WTC11 (cell line): ENCODE measurements at regions not wholly inside any gene's neighbourhood (a gene's known extent, or its start where the extent isn't known, plus 50 kb on each side); places are given as distances from the start of the nearest gene placed in this dataset.

Experiments used
- ATAC-seq: fragments of 200-7000 bp; cut with Tn5 transposase; 2 replicates; pipeline ENCODE4 v1.10.0; 2021; ENCODE audit warnings: mild to moderate bottlenecking, moderate library complexity
- CTCF ChIA-PET: fragments of 300-600 bp; sonication (Branson Sonifier 250); formaldehyde crosslinking; loops from one replicate; lab custom pipeline; 2021; ENCODE audit warnings: antibody characterized with exemption; lab: Charles Lee
- POLR2A ChIA-PET: fragments of 350-600 bp; sonication (Branson Sonifier 250); formaldehyde crosslinking; loops from one replicate; lab custom pipeline; 2021; ENCODE audit warnings: antibody characterized with exemption; lab: Charles Lee
- DNase-seq: peaks from one replicate; pipeline ENCODE4 v3.0.0; 2021; ENCODE audit warnings: low spot score
- H3K27ac Mint-ChIP-seq: 2 replicates; pipeline ENCODE4 v1.8.0; 2021; ENCODE audit warnings: mixed read lengths
- H3K27me3 Mint-ChIP-seq: 2 replicates; pipeline ENCODE4 v1.8.0; 2021; ENCODE audit warnings: low read depth, mild to moderate bottlenecking, moderate library complexity, mixed read lengths
- H3K36me3 Mint-ChIP-seq: 2 replicates; pipeline ENCODE4 v1.8.0; 2021; ENCODE audit warnings: mixed read lengths
- H3K4me1 Mint-ChIP-seq: 2 replicates; pipeline ENCODE4 v1.8.0; 2022; ENCODE audit warnings: mixed read lengths
- H3K4me3 Mint-ChIP-seq: 2 replicates; pipeline ENCODE4 v1.8.0; 2021; ENCODE audit warnings: mild to moderate bottlenecking, moderate library complexity, mixed read lengths
- H3K9me3 Mint-ChIP-seq: 2 replicates; pipeline ENCODE4 v1.8.0; 2021; ENCODE audit warnings: mixed read lengths
- AR ChIP-seq: fragments of 250-450 bp; sonication (Bioruptor Pico); IDR thresholded peaks from 2 replicates; pipeline ENCODE4 v1.9.0; 2021; ENCODE audit warnings: mild to moderate bottlenecking
- FOXP1 ChIP-seq: sonication (generic); formaldehyde crosslinking; IDR thresholded peaks from 2 replicates; pipeline ENCODE4 v1.8.0; 2022; ENCODE audit warnings: missing genetic modification reagents, mild to moderate bottlenecking, moderate library complexity, borderline replicate concordance
- MXD4 ChIP-seq: fragments of 250-450 bp; sonication (Bioruptor Pico); IDR thresholded peaks from 2 replicates; pipeline ENCODE4 v1.8.0; 2021; ENCODE audit warnings: mild to moderate bottlenecking, moderate library complexity, borderline replicate concordance
- PRDM15 ChIP-seq: sonication (generic); formaldehyde crosslinking; IDR thresholded peaks from 2 replicates; pipeline ENCODE4 v1.8.0; 2022; ENCODE audit warnings: missing genetic modification reagents
- SMAD3 ChIP-seq: sonication (generic); formaldehyde crosslinking; IDR thresholded peaks from 2 replicates; pipeline ENCODE4 v1.8.0; 2022; ENCODE audit warnings: missing genetic modification reagents, mild to moderate bottlenecking, borderline replicate concordance
- ZNF512 ChIP-seq: sonication (generic); formaldehyde crosslinking; IDR thresholded peaks from 2 replicates; pipeline ENCODE4 v1.8.1; 2022; ENCODE audit warnings: missing genetic modification reagents, borderline replicate concordance

GRCh38 chr1:59026472-59026948, 242.7 kb upstream of the JUN start:
- Mint-ChIP-seq H3K4me3 (no peak overlapping the region), H3K27me3 (no peaks in the 10 kb centered on the region; the same call in 1 of the 2 replicates), H3K36me3 (no peaks in the 10 kb centered on the region), H3K27ac (no peak overlapping the region), H3K4me1 (peaks cover 8% of the 10 kb centered on the region), H3K9me3 (0 out of 2 replicates have a peak, but pooled peaks cover 4% of the 10 kb centered on the region)
- ChIA-PET CTCF (no interaction called here), POLR2A (no interaction called here)
- TF ChIP-seq AR (CRISPR knock-in tag), result no peak
- no peak for ATAC-seq
- no peak for DNase-seq

GRCh38 chr1:59027177-59027576, 243.3 kb upstream of the JUN start:
- ATAC-seq, result no peak
- H3K27me3 Mint-ChIP-seq, result no peaks in the 10 kb centered on the region; the same call in 1 of the 2 replicates
- no peak for DNase-seq
- no peak for TF ChIP-seq FOXP1 (CRISPR knock-in tag)
- no peak for TF ChIP-seq ZNF512 (CRISPR knock-in tag)
- TF ChIP-seq SMAD3 (CRISPR knock-in tag), result no peak
- H3K27ac Mint-ChIP-seq, result no peak overlapping the region
- peaks cover 4% of the 10 kb centered on the region for H3K4me1 Mint-ChIP-seq
- CTCF ChIA-PET, result no interaction called here
- H3K36me3 Mint-ChIP-seq, result no peaks in the 10 kb centered on the region
- POLR2A ChIA-PET, result no interaction called here
- no peak overlapping the region for H3K4me3 Mint-ChIP-seq
- 0 out of 2 replicates have a peak, but pooled peaks cover 4% of the 10 kb centered on the region for H3K9me3 Mint-ChIP-seq

- no peak overlapping the region for H3K4me3 Mint-ChIP-seq
- TF ChIP-seq MXD4 (CRISPR knock-in tag), result no peak
- ChIA-PET POLR2A (no interaction called here), CTCF (no interaction called here)
- DNase-seq (no peak), ATAC-seq (no peak)
- H3K4me1 Mint-ChIP-seq, result no peaks in the 10 kb centered on the region
- H3K27ac Mint-ChIP-seq, result no peak overlapping the region
- H3K27me3 Mint-ChIP-seq, result no peaks in the 10 kb centered on the region; the same call in 1 of the 2 replicates
- H3K9me3 Mint-ChIP-seq, result 0 out of 2 replicates have a peak, but pooled peaks cover 4% of the 10 kb centered on the region
- no peaks in the 10 kb centered on the region for H3K36me3 Mint-ChIP-seq
Observed at GRCh38 chr1:59028048-59028447, 244.2 kb upstream of the JUN start.

- no peak for TF ChIP-seq SMAD3 (CRISPR knock-in tag)
- no peak for TF ChIP-seq PRDM15 (CRISPR knock-in tag)
- CTCF ChIA-PET, result no interaction called here
- no peak overlapping the region for H3K4me3 Mint-ChIP-seq
- H3K27me3 Mint-ChIP-seq, result no peaks in the 10 kb centered on the region; the same call in 1 of the 2 replicates
- POLR2A ChIA-PET, result no interaction called here
- H3K4me1 Mint-ChIP-seq, result no peaks in the 10 kb centered on the region
- H3K9me3 Mint-ChIP-seq, result 0 out of 2 replicates have a peak, but pooled peaks cover 4% of the 10 kb centered on the region
- no peaks in the 10 kb centered on the region for H3K36me3 Mint-ChIP-seq
- ATAC-seq (no peak), DNase-seq (no peak)
- H3K27ac Mint-ChIP-seq, result no peak overlapping the region
Observed at GRCh38 chr1:59029411-59030167, 245.7 kb upstream of the JUN start.
